Activated T-helper 17 cell treated with anti-CD3 and anti-CD28 coated beads, Interleukin-2, amount 50 U/mL, for 72 hours (primary cell): ENCODE measurements at regions not wholly inside any gene's neighbourhood (a gene's known extent, or its start where the extent isn't known, plus 50 kb on each side); places are given as distances from the start of the nearest gene placed in this dataset.
"Not testable (repeated sequence)": the region's sequence is repeated elsewhere in the genome, so short reads cannot be mapped to it uniquely, and the experiment has no call there.

Source experiments
- ATAC-seq: fragments of 150-1000 bp; cut with Tn5 transposase; replicated peaks from 2 replicates; pipeline ENCODE4 v1.10.0; 2021; ENCODE audit warnings: mild to moderate bottlenecking, moderate library complexity
- H3K27ac Mint-ChIP-seq: one replicate; pipeline ENCODE4 v1.8.0; 2022; ENCODE audit warnings: mixed read lengths
- H3K27me3 Mint-ChIP-seq: one replicate; pipeline ENCODE4 v1.8.0; 2022; ENCODE audit warnings: mixed read lengths
- H3K36me3 Mint-ChIP-seq: one replicate; pipeline ENCODE4 v1.8.0; 2022; ENCODE audit warnings: low read depth, mild to moderate bottlenecking, mixed read lengths
- H3K4me1 Mint-ChIP-seq: one replicate; pipeline ENCODE4 v1.8.0; 2022; ENCODE audit warnings: mixed read lengths
- H3K4me3 Mint-ChIP-seq: one replicate; pipeline ENCODE4 v1.8.0; 2022; ENCODE audit warnings: mild to moderate bottlenecking, mixed read lengths
- H3K9me3 Mint-ChIP-seq: one replicate; pipeline ENCODE4 v1.8.0; 2022; ENCODE audit warnings: mixed read lengths

DNA sequence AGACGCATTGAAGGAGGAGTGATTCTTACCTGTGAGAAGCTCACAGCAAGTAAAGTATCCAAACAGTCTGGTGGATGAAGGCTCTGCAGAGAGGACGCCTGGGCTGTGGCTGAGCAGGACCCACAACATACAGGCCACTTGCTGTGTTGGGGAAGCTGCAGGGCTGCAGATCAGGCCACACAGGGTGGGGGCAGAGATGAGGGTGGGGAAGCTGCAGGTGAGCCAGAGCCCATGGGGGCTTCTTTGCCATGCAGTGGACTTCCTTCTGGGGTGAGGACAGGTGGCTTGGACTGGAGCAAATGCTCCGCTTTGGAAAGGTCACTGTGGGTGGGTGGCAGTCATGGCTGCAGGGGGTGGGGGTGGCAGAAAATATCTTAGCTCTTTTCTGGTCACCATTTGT lies 214.8 kb downstream of the GLRX3 start:
- Mint-ChIP-seq H3K4me1 (no peaks in the 10 kb centered on the region), H3K27me3 (peaks cover 10% of the 10 kb centered on the region), H3K4me3 (no peak overlapping the region), H3K27ac (no peak overlapping the region), H3K9me3 (peaks cover 4% of the 10 kb centered on the region), H3K36me3 (no peaks in the 10 kb centered on the region)
- no peak for ATAC-seq

DNA sequence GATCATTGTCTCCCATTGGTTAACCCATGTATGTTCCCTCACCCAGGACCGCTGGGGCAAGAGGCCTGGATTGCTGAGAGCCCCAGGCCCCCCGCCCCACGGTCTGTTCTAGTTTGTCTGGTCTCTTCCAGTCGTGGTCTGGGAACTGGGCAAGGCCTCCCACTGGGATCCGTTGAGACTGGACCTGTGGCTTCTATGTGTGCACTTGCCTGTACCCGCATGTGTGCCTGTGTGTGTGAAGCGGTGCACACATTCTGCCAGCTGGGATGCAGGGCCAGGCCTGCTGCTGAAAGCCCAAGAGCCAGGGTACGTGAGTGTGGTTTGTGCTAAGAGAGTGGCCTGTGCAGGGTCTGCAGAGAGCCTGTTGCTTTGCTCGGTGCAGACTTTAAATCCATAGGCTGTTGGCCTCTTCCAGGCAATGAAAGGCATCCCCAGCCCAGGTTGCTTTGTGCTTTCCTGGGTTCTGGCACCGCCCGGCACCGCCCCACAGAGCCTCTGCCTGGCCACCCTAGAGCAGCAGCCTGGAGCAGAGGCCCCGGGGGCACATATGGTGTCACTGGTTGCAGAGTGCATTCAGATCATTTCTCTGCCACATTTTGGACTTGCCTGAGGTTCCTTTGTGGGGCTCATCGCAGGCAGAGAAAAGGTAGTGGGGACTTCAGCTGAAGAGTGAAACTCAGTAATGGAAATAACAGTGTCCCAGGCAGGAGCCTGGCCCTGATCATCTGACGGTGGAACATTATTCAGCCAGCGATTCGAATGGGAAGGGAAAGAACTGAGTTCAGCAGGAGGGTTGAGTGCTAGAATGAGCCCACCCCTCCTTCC lies 215.5 kb downstream of the GLRX3 start:
- H3K4me1 Mint-ChIP-seq: no peaks in the 10 kb centered on the region
- H3K4me3 Mint-ChIP-seq: no peak overlapping the region
- peaks cover 4% of the 10 kb centered on the region for H3K9me3 Mint-ChIP-seq
- H3K27ac Mint-ChIP-seq: no peak overlapping the region
- no peaks in the 10 kb centered on the region for H3K36me3 Mint-ChIP-seq
- no peak for ATAC-seq
- peaks cover 10% of the 10 kb centered on the region for H3K27me3 Mint-ChIP-seq

DNA sequence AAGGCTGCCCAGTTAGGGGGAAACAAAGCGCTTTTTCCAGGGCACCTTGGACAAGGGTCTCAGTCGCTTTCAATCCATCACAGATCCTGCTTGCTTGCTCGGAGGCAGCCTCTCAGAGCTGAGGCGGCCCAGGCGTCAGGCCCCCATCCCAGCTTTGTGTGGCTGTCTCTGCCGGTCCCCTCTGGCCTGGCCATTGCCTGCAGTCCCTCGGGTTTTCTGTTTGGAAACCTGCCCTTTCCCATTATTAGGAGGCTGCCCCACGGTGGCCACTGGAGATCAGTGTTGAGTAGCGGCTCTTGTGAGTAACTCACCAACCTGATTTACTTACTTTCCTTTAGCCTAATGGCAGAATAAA lies 216.1 kb downstream of the GLRX3 start:
- Mint-ChIP-seq H3K4me1 (no peaks in the 10 kb centered on the region), H3K36me3 (no peaks in the 10 kb centered on the region), H3K27me3 (peaks cover 10% of the 10 kb centered on the region), H3K9me3 (peaks cover 4% of the 10 kb centered on the region), H3K4me3 (no peak overlapping the region), H3K27ac (no peak overlapping the region)
- no peak for ATAC-seq

DNA sequence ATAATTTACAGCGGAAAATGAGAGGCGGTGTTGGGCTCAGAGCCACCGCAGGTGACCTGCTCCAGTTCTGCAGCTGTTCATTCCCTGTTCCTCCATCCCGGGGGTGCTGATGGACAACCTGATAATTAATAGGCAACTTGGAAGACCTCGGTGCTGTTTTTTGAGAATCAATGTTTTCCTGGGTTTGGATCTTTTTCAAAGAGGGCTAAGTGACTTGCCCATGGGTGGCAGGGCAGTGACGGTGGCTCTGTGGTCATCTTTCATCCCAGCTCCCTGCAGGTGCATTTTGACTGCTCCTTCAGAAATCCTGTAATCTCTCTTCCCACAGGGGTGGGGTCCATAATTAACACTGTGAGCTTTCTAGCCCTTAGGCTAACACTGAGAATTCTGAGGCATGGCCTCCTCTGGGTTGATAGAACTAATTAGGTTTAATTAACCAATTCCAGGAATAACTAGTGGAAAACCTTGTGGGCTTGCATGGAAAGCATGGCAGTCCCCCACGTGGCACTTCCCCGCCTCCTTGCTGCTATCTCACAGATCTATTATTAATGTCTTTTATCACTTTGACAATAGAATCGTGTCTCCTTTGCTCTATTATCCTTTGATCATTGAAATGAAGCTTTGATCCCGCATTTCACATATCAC lies 217.9 kb downstream of the GLRX3 start:
- Mint-ChIP-seq H3K27ac (no peak overlapping the region), H3K36me3 (no peaks in the 10 kb centered on the region), H3K4me3 (no peak overlapping the region), H3K9me3 (no peaks in the 10 kb centered on the region), H3K4me1 (no peaks in the 10 kb centered on the region), H3K27me3 (peaks cover 3% of the 10 kb centered on the region)
- no peak for ATAC-seq

DNA sequence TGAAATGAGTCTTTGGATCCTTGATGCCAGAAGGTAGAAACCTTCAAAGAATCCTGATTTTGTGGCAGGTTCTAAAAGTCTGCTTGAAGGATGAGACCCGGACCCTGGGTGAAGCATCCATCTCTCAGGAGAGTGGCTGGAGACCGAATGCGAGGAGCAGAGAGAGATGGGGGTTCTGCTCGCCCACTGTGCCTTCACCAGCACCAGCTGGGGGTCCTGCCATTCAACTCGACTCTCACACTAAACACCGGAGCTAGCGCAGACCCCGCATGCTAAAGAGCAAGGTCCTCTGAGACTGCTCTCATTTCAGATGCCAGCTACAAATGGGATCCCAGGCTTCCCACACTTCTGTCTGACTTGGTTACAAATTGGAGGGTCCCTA lies 218.4 kb downstream of the GLRX3 start:
- no peak overlapping the region for H3K4me3 Mint-ChIP-seq
- H3K9me3 Mint-ChIP-seq: no peaks in the 10 kb centered on the region
- H3K27me3 Mint-ChIP-seq: peaks cover 3% of the 10 kb centered on the region
- no peaks in the 10 kb centered on the region for H3K36me3 Mint-ChIP-seq
- H3K27ac Mint-ChIP-seq: no peak overlapping the region
- H3K4me1 Mint-ChIP-seq: no peaks in the 10 kb centered on the region
- ATAC-seq: no peak

DNA sequence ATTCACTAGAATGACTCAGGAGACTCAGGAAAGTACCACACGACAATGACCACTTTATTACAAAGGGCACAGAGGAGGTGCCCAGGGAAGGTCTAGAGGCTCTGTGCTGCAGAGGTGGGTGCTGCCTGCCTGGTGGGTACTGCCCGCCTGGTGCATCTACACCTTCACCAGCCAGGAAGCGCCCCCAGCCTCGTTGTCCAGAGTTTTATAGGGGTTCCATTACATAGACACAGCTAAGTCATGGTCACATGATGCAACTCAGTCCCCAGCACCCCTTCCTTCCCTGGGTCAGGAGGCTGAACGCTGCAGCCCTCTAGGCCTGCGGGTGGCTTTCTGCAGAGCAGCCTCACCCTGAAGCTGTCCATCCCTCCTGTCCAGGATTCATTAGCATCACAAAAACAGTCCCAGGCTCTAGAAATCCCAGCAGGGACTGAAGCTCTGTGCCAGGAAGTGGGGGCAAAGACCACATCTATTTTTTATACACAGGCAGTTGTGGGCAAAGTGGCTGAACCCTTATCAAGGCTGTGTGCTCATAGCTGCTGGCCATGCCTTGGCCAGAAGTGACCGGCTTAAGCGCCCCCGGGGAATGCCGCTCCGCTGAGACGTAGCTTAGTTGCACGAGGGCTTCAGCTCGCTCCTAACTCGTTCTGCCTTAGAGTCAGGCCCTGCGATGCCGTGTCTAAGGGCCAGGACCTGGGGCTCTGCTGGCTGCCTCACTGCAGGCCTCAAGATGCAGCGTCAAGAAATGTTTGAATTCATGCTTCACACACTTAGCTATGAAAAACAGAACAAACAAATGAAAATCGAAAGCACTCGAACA lies 219.0 kb downstream of the GLRX3 start:
- Mint-ChIP-seq H3K4me1 (no peaks in the 10 kb centered on the region), H3K4me3 (no peak overlapping the region), H3K9me3 (no peaks in the 10 kb centered on the region), H3K27me3 (peaks cover 3% of the 10 kb centered on the region), H3K27ac (no peak overlapping the region), H3K36me3 (no peaks in the 10 kb centered on the region)
- ATAC-seq: no peak

DNA sequence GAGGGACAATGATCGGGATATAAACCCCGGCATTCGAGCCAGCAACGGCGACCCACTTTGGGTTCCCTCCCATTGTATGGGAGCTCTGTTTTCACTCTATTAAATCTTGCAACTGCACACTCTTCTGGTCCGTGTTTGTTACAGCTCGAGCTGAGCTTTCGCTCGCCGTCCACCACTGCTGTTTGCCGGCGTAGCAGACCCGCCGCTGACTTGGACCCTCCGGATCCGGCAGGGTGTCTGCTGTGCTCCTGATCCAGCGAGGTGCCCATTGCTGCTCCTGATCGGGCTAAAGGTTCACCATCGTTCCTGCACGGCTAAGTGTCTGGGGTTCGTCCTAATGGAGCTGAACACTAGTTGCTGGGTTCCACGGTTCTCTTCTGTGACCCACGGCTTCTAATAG lies 220.2 kb downstream of the GLRX3 start:
- not testable (repeated sequence) for H3K9me3 Mint-ChIP-seq, H3K36me3 Mint-ChIP-seq, H3K27me3 Mint-ChIP-seq, ATAC-seq, H3K4me1 Mint-ChIP-seq, H3K4me3 Mint-ChIP-seq, H3K27ac Mint-ChIP-seq

DNA sequence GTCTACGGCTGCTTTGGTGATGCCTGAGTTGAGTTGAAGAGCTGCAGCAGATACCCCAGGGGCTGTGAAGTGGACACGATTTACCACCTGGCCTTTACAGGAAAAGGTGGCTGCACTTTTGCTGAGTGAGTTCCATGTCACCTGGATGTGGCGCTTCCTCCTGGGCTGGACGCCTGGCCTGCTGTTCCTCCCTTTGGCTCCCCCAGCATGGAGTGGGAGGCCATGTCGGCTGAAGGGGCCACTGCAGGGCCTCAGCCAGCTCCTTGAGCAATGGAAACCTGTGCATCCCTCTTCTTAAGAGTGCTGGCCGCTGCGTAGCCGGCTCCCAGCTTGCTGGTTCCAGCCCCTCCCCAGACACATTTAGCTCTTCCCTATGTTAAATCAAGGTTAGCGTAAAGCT lies 221.0 kb downstream of the GLRX3 start:
- no peaks in the 10 kb centered on the region for H3K36me3 Mint-ChIP-seq
- H3K4me1 Mint-ChIP-seq: no peaks in the 10 kb centered on the region
- no peaks in the 10 kb centered on the region for H3K27me3 Mint-ChIP-seq
- ATAC-seq: no peak
- no peak overlapping the region for H3K4me3 Mint-ChIP-seq
- H3K27ac Mint-ChIP-seq: no peak overlapping the region
- no peaks in the 10 kb centered on the region for H3K9me3 Mint-ChIP-seq

DNA sequence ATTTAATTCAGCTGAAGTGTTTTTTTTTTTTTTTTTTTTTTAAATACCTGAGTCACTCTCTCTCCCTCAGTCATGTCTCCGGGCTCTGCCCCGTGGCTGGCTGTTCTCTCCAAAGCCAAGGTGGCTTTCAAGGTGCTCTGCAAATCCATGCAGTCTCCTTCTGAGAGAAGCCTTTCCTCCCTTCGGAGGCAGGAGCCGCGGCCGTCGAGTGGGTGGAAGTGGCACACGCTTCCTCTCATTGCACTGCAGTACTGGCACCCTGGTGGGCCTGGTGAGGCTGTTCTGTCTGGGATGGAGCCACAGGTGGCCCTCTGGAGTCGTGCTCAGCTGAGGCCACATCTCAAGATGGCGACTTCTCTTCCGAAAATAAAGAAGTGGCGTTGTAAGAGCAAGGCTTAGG lies 221.8 kb downstream of the GLRX3 start:
- Mint-ChIP-seq H3K27ac (no peak overlapping the region), H3K4me3 (no peak overlapping the region), H3K36me3 (no peaks in the 10 kb centered on the region), H3K4me1 (no peaks in the 10 kb centered on the region), H3K9me3 (no peaks in the 10 kb centered on the region), H3K27me3 (no peaks in the 10 kb centered on the region)
- no peak for ATAC-seq

DNA sequence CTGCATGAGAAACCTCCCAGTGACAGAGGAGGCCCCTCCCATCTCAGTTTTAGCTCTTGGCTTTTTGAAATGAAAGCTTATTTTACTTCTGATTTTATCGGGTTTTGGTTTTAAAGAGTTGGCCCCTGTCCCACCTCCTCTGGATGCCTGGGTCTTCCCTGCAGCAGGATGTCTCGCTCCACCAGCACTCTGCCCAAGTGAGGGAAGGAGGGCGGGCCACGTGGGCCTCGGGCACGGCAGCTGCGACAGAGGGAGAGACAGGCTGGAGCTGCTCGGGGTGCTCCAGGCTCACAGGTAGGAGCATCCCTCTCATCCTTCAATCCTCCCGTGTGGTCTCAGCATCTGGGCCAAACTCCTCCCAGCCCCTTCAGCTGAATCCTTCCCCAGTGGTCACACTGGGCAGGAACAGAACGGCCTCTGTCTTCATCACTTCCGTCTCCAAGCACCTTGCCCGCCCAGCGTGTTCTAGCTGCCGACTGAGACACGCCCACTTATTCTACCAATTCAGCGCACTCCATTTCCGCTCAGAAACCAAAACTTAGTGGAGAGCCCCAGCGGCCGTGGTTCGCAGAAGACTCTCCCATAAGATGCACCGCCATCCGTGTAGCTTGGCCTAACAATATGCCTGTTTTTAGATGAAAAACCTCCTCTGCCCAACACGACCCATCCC lies 222.9 kb downstream of the GLRX3 start:
- Mint-ChIP-seq H3K27me3 (no peaks in the 10 kb centered on the region), H3K4me1 (no peaks in the 10 kb centered on the region), H3K9me3 (no peaks in the 10 kb centered on the region), H3K27ac (no peak overlapping the region), H3K36me3 (no peaks in the 10 kb centered on the region), H3K4me3 (no peak overlapping the region)
- ATAC-seq: no peak

DNA sequence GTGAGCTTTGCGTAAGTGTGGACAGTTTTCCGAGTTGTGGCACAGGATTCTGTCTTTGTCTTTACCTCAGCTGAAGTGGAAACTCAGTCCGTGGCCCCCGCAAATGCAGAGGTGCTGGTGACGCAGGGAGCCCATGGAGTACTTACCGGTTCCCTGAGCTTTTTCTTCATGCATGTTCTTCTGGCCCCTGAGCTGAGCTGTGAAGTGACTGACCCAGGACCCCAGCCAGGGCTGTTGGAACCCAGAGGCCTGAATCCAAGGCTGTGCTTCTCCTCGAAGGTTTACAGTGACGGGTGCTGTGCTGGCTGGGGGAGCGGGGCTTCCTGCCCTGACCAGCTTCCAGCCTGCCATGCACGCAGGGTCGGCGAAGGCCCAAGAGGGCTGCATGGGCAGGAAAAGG lies 223.5 kb downstream of the GLRX3 start:
- Mint-ChIP-seq H3K4me1 (no peaks in the 10 kb centered on the region), H3K27me3 (peaks cover 5% of the 10 kb centered on the region), H3K27ac (no peak overlapping the region), H3K36me3 (no peaks in the 10 kb centered on the region), H3K9me3 (no peaks in the 10 kb centered on the region), H3K4me3 (no peak overlapping the region)
- no peak for ATAC-seq

DNA sequence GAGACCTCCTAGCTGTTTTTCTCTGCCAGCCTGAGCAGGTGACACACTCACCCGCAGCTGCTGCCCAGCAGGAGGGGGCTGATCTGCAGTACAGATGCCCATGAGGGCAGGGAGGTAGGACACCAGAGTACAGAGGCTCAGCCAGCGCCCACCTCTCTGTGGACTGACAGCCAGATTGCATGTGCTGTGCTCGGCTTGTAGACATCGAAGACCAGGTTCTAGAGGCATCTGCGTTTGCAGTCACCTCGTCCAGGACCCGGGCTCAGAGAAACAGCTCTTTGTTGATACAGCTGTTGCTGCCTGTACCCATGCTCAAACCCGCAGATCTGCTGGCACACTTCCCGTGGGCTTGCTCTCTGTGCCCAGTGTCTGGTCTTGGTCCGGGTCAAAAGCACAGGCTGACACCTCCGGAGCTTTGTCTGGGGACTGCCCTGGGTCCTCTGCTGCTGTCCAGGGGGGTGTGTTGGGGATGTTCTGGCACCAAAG lies 224.7 kb downstream of the GLRX3 start:
- no peak overlapping the region for H3K27ac Mint-ChIP-seq
- H3K27me3 Mint-ChIP-seq: peaks cover 5% of the 10 kb centered on the region
- H3K36me3 Mint-ChIP-seq: no peaks in the 10 kb centered on the region
- no peaks in the 10 kb centered on the region for H3K4me1 Mint-ChIP-seq
- H3K4me3 Mint-ChIP-seq: no peak overlapping the region
- no peaks in the 10 kb centered on the region for H3K9me3 Mint-ChIP-seq
- ATAC-seq: no peak

DNA sequence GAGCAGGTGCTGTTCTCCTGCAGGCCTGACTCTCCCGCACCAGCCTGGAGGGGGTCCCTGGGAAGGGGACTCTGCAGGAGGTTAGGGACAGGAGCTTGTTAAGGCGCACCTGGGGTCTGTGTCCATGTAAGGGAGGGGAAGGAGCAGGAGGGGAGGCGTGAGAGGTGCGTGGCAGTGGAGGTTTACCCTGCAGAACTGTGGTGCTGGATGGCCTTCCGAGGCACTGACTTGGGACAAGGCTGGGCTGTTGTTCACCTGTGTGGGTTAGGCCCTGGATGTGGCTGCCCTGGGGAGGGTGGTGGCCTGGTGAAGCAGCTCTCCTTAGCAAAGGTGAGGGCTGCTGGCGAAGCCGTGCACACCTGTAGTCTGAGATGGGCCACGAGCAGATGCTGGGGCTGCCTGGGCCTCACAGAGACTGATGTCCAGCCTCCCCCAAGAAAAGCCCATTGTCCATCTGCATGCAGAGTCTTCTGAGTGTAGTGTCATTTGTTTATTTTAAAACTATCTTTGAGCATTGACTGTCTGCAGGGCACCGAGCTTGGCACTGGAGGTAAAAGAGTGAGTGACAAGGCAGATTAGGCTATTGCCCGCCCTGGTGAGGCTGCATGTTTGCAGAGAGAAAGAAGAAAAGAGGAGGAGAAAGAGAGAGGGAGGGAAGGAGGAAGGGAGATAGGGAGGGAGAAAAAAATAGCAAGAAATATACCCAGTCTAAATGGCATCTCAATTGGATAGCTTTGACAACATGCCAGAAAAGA lies 225.3 kb downstream of the GLRX3 start:
- no peak for ATAC-seq
- H3K4me3 Mint-ChIP-seq: no peak overlapping the region
- peaks cover 5% of the 10 kb centered on the region for H3K27me3 Mint-ChIP-seq
- no peak overlapping the region for H3K27ac Mint-ChIP-seq
- no peaks in the 10 kb centered on the region for H3K4me1 Mint-ChIP-seq
- no peaks in the 10 kb centered on the region for H3K36me3 Mint-ChIP-seq
- no peaks in the 10 kb centered on the region for H3K9me3 Mint-ChIP-seq

DNA sequence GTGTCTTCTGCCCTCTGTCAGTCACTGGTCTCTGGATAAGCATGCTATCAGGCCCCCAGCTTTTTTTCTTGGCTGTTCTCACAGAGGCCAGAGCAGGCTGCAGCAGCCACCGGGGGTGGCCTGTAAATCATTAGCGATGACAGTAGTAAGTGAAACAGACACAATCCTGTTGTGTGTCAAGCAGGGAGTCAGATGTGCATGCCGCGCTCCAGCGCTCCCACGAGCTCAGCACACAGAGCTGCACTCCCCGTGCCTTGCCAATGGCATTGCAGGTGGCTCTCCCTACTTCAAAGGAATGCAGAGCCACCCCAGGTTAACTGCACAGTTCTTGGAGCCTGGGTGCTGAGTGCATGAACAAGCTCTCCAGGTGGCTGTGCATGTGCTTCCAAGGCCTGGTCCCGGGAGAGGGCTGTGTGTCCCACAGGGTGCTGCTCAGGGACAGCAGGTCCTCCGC lies 226.1 kb downstream of the GLRX3 start:
- ATAC-seq: no peak
- Mint-ChIP-seq H3K4me1 (no peaks in the 10 kb centered on the region), H3K4me3 (no peak overlapping the region), H3K9me3 (no peaks in the 10 kb centered on the region), H3K27me3 (peaks cover 5% of the 10 kb centered on the region), H3K27ac (no peak overlapping the region), H3K36me3 (no peaks in the 10 kb centered on the region)
